Activated naive CD4-positive, alpha-beta T cell treated with Interleukin-2 at 50 U/mL for 16 hours (primary cell): ENCODE measurements at regions not wholly inside any gene's neighbourhood (a gene's known extent, or its start where the extent isn't known, plus 50 kb on each side); places are given as distances from the start of the nearest gene placed in this dataset.

Source experiments
- DNase-seq: peaks from one replicate; pipeline ENCODE4 v3.0.0-alpha.2; 2020

DNA sequence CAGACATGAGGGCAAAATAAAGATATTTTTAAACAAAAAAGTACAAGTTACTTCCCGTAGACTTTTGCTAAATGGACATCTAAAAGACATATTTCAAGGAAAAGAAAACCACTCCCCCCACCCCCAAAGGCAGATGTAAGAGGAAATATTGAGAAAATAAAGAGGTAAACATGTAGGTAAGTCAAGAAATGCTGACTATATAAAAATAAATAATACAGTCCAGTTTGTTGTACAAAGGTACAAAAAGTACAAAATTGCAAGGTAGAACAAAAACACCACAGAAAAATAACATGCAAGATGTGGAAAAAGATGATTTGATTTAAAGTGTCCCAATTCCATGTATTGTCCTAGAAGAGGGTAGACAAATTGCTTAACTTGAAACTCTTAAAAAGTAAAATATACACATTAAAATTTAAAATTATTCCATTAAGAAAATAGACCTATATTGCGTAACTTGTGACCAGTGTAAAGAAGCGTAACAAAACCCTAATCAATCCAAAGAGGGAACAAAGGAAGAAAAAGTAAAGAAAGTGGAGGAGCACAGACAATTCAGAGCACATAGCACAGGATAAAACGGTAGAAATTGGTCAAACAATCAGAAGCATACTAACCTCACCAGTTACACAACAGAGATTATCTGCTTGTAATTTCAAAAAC, 58.4 kb upstream of the FAM216B start:
- no peak for DNase-seq

DNA sequence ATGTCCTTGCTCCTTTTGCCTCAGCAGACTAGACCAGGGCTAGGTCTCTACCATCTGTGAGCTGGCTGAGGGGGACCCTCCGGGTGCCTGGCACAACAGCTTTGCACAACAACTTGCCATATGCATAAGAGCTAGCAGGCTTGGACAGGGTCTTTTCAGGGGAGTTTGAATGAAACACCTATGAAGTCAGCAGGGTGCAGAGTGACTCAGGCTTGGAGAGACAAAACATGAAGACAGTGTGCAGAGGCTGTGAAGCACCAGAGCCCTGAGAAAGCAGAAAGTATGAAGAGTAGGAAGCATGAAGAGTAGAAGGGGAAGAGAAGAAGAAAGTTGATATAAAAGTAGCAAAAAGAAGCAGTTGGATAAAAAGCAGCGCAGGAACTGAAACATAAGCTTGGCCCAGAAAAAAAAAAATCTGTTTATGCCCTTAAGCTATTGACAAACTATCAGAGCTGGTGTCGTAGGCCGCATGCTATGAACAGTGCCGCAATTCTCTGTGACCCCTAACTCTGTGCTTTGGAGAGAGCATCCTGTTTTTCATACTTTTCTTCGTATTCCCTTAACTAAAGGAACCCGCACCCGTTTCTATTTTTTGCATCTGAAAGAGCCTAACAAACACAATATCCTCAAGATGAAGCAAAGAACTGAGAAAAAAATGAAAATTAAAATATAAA, 52.7 kb upstream of the FAM216B start:
- no peak for DNase-seq

DNA sequence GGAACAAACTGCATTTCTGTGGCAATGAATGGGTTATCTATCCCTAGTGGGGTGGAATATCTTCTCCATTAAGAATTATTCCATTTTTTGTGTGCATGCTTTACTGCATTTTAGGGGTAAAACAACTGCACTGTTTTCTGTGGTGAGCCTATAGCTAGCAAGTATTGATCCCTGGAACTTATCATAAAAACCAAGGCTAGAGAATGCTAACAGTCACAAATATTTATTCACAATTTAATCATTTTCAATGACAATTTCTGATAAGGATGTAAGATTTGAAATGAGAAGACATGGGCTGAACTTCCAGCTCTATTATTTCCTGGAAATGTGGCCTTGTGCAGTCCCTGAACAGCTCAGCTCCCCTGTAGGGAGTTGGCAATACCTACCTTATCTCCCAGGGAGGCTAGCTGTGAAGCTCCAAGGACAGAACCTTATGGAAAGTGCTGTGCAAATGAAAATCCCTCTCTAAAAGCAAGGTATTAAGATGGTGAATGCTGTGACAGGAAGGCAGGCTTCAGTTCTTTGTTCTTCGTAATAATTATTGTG, 51.5 kb upstream of the FAM216B start:
- no peak for DNase-seq
